HL-60 (cell line): ENCODE measurements at regions not wholly inside any gene's neighbourhood (a gene's known extent, or its start where the extent isn't known, plus 50 kb on each side); places are given as distances from the start of the nearest gene placed in this dataset.

ENCODE experiments used
- CTCF ChIP-seq: IDR thresholded peaks from one replicate; pipeline ENCODE4 v1.5.1; 2011; ENCODE audit warnings: low read length, control low read depth, inconsistent platforms; ENCODE audit not compliant: insufficient read depth
- GABPA ChIP-seq: IDR thresholded peaks from 2 replicates; pipeline ENCODE4 v1.6.1; 2012; ENCODE audit warnings: low read depth
- POLR2AphosphoS5 ChIP-seq: IDR thresholded peaks from 2 replicates; pipeline ENCODE4 v1.6.1; 2012; ENCODE audit warnings: low read depth

DNA sequence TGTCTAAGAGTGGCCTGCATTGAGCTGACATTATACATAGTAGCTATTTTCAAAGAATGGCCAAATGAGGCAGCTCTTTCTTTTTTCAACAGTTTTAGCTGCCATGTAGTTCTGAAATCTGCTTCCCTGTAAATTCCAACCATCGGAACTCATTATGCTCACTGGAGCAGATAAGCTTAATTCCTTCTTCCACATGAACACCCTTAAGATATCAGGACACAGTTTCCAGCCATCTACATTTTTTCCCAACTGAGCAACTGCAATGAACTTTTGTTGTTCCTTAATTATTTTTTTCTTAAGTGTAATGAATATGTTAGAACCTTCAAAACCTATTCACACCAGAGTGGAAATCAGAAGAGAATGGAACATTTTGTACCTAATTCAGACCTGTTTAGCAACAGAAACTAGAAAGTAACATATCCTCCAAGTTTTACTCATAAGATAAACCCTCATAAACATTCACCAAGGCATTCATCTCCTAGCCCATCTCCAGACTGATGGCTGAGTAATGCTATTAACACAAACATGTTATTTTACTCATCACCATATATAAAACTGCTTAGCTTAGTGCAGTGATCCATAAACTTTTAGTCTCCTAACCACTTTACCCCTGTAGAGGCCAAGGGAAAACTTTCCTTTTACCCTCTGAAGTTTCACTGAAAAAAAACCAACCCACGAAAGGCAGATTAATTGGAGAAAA lies 296.1 kb upstream of the SYT1 start:
- no peak for TF ChIP-seq CTCF
- no peak for TF ChIP-seq POLR2AphosphoS5
- no peak for TF ChIP-seq GABPA
